NCI-H446 (cell line): ENCODE measurements at regions not wholly inside any gene's neighbourhood (a gene's known extent, or its start where the extent isn't known, plus 50 kb on each side); places are given as distances from the start of the nearest gene placed in this dataset.

Experiments used
- DNase-seq, 2 experiments: peaks; one replicate each; lab custom pipeline; 2025; lab: John Stamatoyannopoulos, UW

GRCh38 chr12:45587012-45587411 lies 142.5 kb upstream of the ARID2 start:
- DNase-seq = no peak

- DNase-seq = no peak
These were observed 141.5 kb upstream of the ARID2 start for GRCh38 chr12:45587877-45588533.

- DNase-seq = no peak
These were observed 138.9 kb upstream of the ARID2 start for GRCh38 chr12:45590646-45591045.

- no peak for DNase-seq
These were observed 137.9 kb upstream of the ARID2 start for GRCh38 chr12:45591635-45592034.

DNA sequence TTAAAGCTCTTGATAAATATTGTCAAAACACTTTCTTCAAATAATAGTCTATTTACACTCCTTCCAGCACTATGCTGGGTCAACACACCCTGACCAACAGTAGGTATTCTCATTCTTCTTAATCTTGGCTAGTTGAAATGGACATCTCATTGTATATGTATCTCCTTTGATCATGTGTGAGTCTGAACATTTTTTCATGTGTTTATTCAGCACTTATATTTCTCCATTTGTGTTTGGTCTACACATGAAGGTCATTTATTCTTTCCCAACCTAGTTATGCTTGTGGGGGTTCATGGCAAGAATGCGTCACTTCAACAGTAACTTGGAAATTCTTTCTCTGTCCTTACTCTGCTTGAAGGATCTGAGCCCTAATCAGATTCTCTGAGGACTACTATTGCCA lies 133.1 kb upstream of the ARID2 start:
- no peak for DNase-seq

- DNase-seq = no peak
These were observed 131.2 kb upstream of the ARID2 start for GRCh38 chr12:45598336-45598735.

DNA sequence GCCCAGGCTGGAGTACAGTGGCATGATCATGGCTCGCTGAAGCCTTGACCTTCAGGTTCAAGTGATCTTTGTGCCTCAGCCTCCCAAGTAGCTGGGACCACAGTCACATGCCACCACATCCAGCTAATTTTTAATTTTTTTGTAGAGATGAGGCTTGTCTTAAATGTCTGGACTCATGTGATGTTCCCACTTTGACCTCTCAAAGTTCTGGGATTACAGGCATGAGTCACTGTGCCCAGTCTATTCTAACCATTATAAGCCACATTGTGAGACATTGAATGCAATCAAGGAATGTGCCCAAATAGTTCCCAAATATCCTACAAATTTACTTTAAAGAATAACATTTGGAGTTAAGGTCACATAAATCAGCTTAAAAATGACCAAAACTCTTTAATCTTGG lies 130.7 kb upstream of the ARID2 start:
- DNase-seq = no peak

- DNase-seq = no peak
These were observed 130.3 kb upstream of the ARID2 start for GRCh38 chr12:45599196-45599595.

GRCh38 chr12:45601390-45601789 lies 128.1 kb upstream of the ARID2 start:
- no peak for DNase-seq

DNA sequence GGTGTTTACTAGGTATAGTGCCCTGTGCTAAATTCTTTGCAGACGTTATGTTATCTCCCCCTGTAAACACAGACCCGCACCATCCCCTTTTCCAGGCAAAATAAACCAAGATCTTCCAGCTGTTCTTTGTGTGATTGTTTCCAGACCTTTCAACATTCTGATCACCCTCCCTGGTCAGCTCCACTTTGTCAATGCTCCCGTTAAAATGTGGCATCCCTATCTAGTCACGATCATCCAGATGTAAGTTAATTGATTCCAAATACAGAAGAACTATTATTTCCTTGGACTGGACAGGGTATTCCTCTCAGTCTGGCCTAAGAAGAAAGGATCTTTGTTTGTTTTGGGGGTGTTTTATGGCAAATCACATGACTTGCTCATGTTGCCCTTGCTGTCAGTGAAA lies 127.6 kb upstream of the ARID2 start:
- no peak for DNase-seq

- DNase-seq = no peak
These were observed 123.9 kb upstream of the ARID2 start for GRCh38 chr12:45605624-45606023.

- no peak for DNase-seq
These were observed 118.4 kb upstream of the ARID2 start for GRCh38 chr12:45611061-45611460.

GRCh38 chr12:45611495-45611894 lies 118.0 kb upstream of the ARID2 start:
- no peak for DNase-seq

DNA sequence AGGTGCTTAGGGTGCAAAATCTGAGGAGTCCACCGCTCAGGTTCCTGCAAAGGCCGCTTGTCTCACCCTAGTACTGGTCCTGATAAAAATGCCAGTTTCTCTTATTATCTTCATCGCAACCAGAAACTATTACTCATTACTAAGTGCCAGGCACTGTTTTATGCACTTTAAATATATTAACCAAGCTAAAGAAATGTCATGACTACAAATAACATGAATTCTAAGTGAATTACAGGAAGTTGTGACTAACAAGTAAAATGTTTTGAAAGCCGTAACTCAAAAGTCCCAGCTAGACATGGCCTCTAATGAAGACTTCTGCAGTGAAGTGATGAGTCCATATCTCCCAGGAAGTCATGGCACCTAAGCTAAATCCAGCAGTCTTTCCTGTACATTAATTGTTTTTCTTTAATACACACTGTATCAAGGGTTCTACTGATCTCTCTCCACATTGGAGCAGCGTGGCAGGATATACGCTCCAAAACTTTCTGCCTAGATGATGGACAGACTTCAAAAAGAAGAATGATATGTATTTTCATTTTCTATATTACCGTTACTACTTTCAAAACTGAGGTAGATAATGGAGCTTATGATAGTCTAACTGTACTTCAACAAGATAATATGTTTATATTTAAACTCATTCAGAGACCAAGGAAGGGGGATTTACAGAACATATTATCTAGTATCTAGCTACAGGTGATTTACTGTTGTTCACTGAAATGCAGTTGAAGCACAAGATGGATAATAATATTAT lies 117.3 kb upstream of the ARID2 start:
- DNase-seq = no peak

GRCh38 chr12:45613296-45613695 lies 116.2 kb upstream of the ARID2 start:
- DNase-seq = no peak

- no peak for DNase-seq
These were observed 115.7 kb upstream of the ARID2 start for GRCh38 chr12:45613855-45614254.

- no peak for DNase-seq
These were observed 114.2 kb upstream of the ARID2 start for GRCh38 chr12:45615268-45615667.

- no peak for DNase-seq
These were observed 109.8 kb upstream of the ARID2 start for GRCh38 chr12:45619736-45620135.

- no peak for DNase-seq
These were observed 107.8 kb upstream of the ARID2 start for GRCh38 chr12:45621703-45622102.

GRCh38 chr12:45622210-45622937 lies 107.1 kb upstream of the ARID2 start:
- DNase-seq = no peak

DNA sequence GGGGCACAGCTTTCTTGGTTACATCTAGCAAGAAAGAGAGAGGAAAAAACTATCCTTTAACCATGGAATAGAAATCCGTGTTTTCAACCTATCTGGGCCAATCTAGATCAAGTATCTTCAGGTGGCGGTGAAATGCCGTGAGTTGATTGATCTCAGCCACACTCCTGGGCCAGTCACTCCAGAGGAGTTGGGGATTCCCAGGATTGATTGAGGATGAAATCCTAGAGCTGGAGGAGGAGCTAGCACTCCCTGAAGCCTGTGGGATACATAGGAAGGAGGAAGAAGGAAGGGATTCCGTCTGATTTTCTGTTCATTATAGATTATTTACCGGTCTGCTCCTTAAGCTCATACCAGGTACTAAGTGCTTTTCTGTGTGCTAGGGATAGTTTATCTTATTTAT lies 106.3 kb upstream of the ARID2 start:
- DNase-seq = no peak

DNA sequence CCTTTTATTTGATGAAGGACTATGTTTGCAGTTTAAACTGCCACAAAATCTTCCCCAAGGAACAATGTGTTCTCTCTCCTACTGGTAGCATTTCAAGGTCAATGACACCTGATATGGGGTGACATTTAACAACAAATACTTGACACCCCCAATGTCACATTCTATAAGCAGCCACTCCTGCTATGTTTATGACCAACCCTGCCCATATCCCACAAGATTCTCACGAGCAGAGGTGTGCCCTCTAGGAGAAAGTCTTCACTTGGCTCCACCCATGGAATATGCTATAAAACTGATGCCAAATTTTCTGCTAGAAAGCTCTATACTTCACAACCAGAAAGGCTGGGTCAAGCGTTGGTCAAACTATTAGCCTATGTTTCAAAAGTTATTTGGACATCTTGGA lies 105.6 kb upstream of the ARID2 start:
- no peak for DNase-seq

- DNase-seq = no peak
These were observed 102.5 kb upstream of the ARID2 start for GRCh38 chr12:45626965-45627364.
